IMR-90 (cell line): ENCODE measurements at regions not wholly inside any gene's neighbourhood (a gene's known extent, or its start where the extent isn't known, plus 50 kb on each side); places are given as distances from the start of the nearest gene placed in this dataset.

Experiments
- BHLHE40 ChIP-seq: fragments of 150-350 bp; IDR thresholded peaks from 2 replicates; pipeline ENCODE4 v1.6.1; 2016; ENCODE audit warnings: mild to moderate bottlenecking, low read depth, low read length
- CEBPB ChIP-seq: IDR thresholded peaks from 2 replicates; pipeline ENCODE4 v1.6.1; 2012; ENCODE audit warnings: low read depth, low read length, improper control_type of control experiment
- CHD1 ChIP-seq: IDR thresholded peaks from 2 replicates; pipeline ENCODE4 v1.6.1; 2012; ENCODE audit warnings: low read depth, low read length, improper control_type of control experiment
- CTCF ChIP-seq: conservative IDR thresholded peaks from 2 replicates; pipeline ENCODE4 v1.5.1; 2012; ENCODE audit warnings: mild to moderate bottlenecking, low read depth, low read length, improper control_type of control experiment
- ELK1 ChIP-seq: fragments of 150-350 bp; IDR thresholded peaks from 2 replicates; pipeline ENCODE4 v1.6.1; 2016; ENCODE audit warnings: low read depth, mild to moderate bottlenecking, low read length, moderate library complexity, borderline replicate concordance
- MXI1 ChIP-seq: IDR thresholded peaks from 2 replicates; pipeline ENCODE4 v1.6.1; 2012; ENCODE audit warnings: low read depth, mild to moderate bottlenecking, low read length, moderate library complexity, borderline replicate concordance
- NFE2L2 ChIP-seq: fragments of 150-350 bp; IDR thresholded peaks from 2 replicates; pipeline ENCODE4 v1.6.1; 2016; ENCODE audit warnings: low read depth, mild to moderate bottlenecking, low read length
- POLR2A ChIP-seq: IDR thresholded peaks from 2 replicates; pipeline ENCODE4 v1.6.1; 2012; ENCODE audit warnings: mild to moderate bottlenecking, low read depth, low read length
- RAD21 ChIP-seq: IDR thresholded peaks from 2 replicates; pipeline ENCODE4 v1.6.1; 2012; ENCODE audit warnings: low read length, improper control_type of control experiment
- RFX5 ChIP-seq: IDR thresholded peaks from 2 replicates; pipeline ENCODE4 v1.8.0; 2012; ENCODE audit warnings: low read depth, mild to moderate bottlenecking, low read length, moderate library complexity
- SMC3 ChIP-seq: fragments of 150-350 bp; IDR thresholded peaks from 2 replicates; pipeline ENCODE4 v1.6.1; 2016; ENCODE audit warnings: low read depth, mild to moderate bottlenecking, antibody characterized with exemption, low read length, moderate library complexity
- USF2 ChIP-seq: fragments of 150-350 bp; IDR thresholded peaks from 2 replicates; pipeline ENCODE4 v1.6.1; 2017; ENCODE audit warnings: mild to moderate bottlenecking, antibody characterized with exemption, low read length, low read depth

- TF ChIP-seq CHD1 (no peak), CTCF (no peak), NFE2L2 (no peak), POLR2A (no peak), RFX5 (no peak), RAD21 (no peak), CEBPB (no peak), USF2 (no peak), SMC3 (no peak), BHLHE40 (no peak), ELK1 (no peak), MXI1 (no peak)
Measured at GRCh38 chr2:162925595-162925994, 87.0 kb upstream of the KCNH7 start.
